ENCODE measurements at regions not wholly inside any gene's neighbourhood (a gene's known extent, or its start where the extent isn't known, plus 50 kb on each side); places are given as distances from the start of the nearest gene placed in this dataset.
"Not testable (repeated sequence)": the region's sequence is repeated elsewhere in the genome, so short reads cannot be mapped to it uniquely, and the experiment has no call there.

DNA sequence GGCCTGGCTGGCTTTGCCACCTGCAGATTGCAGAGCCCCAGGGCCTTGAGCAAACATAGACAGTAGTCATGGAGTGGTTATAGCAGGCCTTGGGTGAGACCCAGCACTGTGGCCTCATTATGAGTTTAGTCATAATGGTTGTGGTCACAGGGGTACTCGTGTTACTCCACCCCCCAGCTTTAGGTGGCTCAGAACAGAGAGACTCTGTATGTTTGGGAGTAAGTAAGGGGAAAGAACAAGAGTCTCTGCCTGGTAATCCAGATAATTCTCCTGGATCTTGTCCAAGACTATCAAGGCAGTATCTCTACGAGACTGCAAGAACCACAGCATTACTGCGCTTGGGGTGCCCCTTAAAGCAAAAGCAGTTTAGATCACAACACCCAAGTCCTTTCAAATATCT is 62.3 kb upstream of the SCRG1 start:
- TF ChIP-seq EP300 (IDR thresholded peaks at IDR 0.05) (no peak), POLR2AphosphoS5 (IDR thresholded peaks at IDR 0.05) (no peak), POLR2A (IDR thresholded peaks at IDR 0.05) (no peak)
- TF ChIP-seq, protein P1, sequence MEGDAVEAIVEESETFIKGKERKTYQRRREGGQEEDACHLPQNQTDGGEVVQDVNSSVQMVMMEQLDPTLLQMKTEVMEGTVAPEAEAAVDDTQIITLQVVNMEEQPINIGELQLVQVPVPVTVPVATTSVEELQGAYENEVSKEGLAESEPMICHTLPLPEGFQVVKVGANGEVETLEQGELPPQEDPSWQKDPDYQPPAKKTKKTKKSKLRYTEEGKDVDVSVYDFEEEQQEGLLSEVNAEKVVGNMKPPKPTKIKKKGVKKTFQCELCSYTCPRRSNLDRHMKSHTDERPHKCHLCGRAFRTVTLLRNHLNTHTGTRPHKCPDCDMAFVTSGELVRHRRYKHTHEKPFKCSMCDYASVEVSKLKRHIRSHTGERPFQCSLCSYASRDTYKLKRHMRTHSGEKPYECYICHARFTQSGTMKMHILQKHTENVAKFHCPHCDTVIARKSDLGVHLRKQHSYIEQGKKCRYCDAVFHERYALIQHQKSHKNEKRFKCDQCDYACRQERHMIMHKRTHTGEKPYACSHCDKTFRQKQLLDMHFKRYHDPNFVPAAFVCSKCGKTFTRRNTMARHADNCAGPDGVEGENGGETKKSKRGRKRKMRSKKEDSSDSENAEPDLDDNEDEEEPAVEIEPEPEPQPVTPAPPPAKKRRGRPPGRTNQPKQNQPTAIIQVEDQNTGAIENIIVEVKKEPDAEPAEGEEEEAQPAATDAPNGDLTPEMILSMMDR (IDR thresholded peaks at IDR 0.05) = no peak
- intact Hi-C loops (cut with DNase I) = no loop called here
- WGBS, 2 donors = 83% methylated on average over 3 of the region's 3 CpGs

DNA sequence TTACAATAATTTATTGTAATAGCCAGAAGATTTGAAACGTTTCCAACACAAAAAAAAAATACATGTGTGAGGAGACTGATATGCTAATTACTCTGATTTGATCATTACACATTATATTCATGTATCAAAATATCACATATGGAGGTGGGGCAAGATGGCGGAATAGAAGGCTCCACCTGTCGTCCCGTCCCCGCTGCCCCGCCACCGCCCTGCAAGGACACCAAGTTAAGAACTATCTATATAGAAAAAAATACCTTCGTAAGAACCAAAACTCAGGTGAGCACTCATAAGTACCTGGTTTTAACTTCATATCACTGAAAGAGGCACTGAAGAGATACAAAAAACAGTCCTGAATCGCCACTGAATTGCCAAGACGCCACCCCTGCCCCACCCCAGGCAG is 60.9 kb upstream of the SCRG1 start:
- WGBS, 2 donors = 90 to 93% methylated on average over 10 of the region's 10 CpGs
- DNase-seq = no peak
- H3K27me3 ChIP-seq = no peaks in the 10 kb centered on the region
- no peak for TF ChIP-seq POLR2AphosphoS5 (IDR thresholded peaks at IDR 0.05)
- peaks cover 0 to 9% (median 0%) of the 10 kb centered on the region in 4 donors for H3K4me1 ChIP-seq
- no peaks in the 10 kb centered on the region for H3K36me3 ChIP-seq
- no peaks in the 10 kb centered on the region for H3K9me3 ChIP-seq
- H3K27ac ChIP-seq = no peak overlapping the region
- intact Hi-C loops (cut with DNase I) = no loop called here
- H3K4me3 ChIP-seq = no peak overlapping the region

More for the DNA sequence above, 62.3 kb upstream of the SCRG1 start:
- no peaks in the 10 kb centered on the region for H3K36me3 ChIP-seq
- no peaks in the 10 kb centered on the region for H3K9me3 ChIP-seq
- H3K4me3 ChIP-seq = no peak overlapping the region
- no peaks in the 10 kb centered on the region for H3K27me3 ChIP-seq
- no peak overlapping the region for H3K27ac ChIP-seq
- no peak for DNase-seq
- peaks cover 0 to 15% (median 6%) of the 10 kb centered on the region in 4 donors for H3K4me1 ChIP-seq

DNA sequence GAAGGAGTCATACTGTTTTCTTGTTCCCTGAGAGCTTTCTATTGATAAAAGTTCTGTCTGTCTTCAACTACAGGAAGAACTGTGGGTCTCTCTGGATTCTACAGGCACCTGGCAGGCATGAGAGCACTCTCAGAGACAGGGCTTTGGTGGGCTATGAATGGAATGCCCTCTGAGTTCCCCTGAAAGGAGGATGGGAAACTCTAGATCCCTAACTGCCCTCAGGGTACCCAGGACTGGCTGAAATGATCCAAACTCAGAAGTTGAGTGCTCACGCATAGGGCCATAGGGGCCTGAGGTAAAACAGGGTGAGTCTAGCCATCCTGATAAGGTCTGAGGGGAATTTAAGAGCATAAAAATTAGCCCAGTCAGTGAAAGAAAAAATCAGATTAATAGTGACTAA is 59.0 kb upstream of the SCRG1 start:
- no peak overlapping the region for H3K4me3 ChIP-seq
- H3K27me3 ChIP-seq = no peaks in the 10 kb centered on the region
- H3K27ac ChIP-seq = no peak overlapping the region
- WGBS, 2 donors = 100% methylated on average over 1 of the region's 1 CpG
- no peak for DNase-seq
- TF ChIP-seq EP300 (IDR thresholded peaks at IDR 0.05) (no peak), POLR2AphosphoS5 (IDR thresholded peaks at IDR 0.05) (no peak), POLR2A (IDR thresholded peaks at IDR 0.05) (no peak)
- TF ChIP-seq, protein P1 (IDR thresholded peaks at IDR 0.05) = no peak
- intact Hi-C loops (cut with DNase I) = no loop called here
- no peaks in the 10 kb centered on the region for H3K9me3 ChIP-seq
- H3K36me3 ChIP-seq = no peaks in the 10 kb centered on the region
- H3K4me1 ChIP-seq = peaks cover 0 to 9% (median 0%) of the 10 kb centered on the region in 4 donors

DNA sequence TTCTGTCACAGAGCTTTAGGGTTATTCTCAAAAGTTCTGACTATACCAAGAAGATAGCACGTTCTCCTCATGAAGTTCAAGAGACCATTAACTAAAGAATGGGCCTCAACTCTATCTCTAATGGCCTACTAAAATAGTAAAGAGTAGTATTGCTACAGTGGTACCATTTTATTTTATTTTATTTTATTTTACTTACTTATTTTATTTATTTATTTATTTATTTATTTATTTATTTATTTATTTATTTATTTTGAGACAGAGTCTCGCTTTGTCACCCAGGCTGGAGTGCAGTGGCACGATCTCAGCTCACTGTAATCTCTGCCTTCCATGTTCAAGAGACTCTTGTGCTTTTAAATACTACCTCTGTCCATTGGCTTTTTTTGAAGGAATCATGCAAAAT is 52.5 kb upstream of the SCRG1 start:
- DNase-seq; intact Hi-C loops (cut with DNase I); H3K27me3 ChIP-seq; H3K27ac ChIP-seq; H3K9me3 ChIP-seq; H3K4me3 ChIP-seq; H3K36me3 ChIP-seq: not testable (repeated sequence)
- WGBS, 2 donors = 91 to 93% methylated on average over 3 of the region's 3 CpGs
- peaks cover 0 to 40% (median 28%) of the 10 kb centered on the region in 4 donors for H3K4me1 ChIP-seq

DNA sequence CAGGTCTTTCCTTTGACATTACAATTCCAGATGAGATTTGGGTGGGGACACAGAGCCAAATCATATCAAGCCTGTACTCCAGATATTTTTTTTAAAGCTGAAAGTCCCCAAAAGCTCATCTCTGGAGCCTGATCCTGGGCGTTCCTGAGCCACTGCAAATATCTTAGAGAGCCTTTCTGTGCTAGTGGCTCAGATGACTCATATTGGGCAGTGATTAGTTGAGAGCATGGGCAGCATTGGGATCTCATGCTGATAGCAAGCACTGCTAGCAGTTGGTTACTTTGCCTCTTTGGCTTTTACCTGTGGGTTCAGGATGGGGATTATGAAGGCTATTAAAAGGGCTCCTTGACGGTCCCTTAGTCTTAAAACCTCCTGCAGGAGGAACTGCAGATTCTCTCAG is 51.4 kb upstream of the SCRG1 start:
- 95% methylated on average over 2 of the region's 2 CpGs for WGBS, 2 donors
- intact Hi-C loops (cut with DNase I) = no loop called here
- no peaks in the 10 kb centered on the region for H3K27me3 ChIP-seq
- H3K36me3 ChIP-seq = no peaks in the 10 kb centered on the region
- peak overlapping the region in 2 of 4 donors; percentile 74 to 79 for H3K27ac ChIP-seq
- no peak for DNase-seq
- H3K4me1 ChIP-seq = peaks cover 0 to 40% (median 28%) of the 10 kb centered on the region in 4 donors
- TF ChIP-seq POLR2AphosphoS5 (IDR thresholded peaks at IDR 0.05) (no peak), POLR2A (IDR thresholded peaks at IDR 0.05) (no peak), EP300 (IDR thresholded peaks at IDR 0.05) (no peak)
- TF ChIP-seq, protein P1 (IDR thresholded peaks at IDR 0.05) = no peak
- no peaks in the 10 kb centered on the region for H3K9me3 ChIP-seq
- H3K4me3 ChIP-seq = no peak overlapping the region

DNA sequence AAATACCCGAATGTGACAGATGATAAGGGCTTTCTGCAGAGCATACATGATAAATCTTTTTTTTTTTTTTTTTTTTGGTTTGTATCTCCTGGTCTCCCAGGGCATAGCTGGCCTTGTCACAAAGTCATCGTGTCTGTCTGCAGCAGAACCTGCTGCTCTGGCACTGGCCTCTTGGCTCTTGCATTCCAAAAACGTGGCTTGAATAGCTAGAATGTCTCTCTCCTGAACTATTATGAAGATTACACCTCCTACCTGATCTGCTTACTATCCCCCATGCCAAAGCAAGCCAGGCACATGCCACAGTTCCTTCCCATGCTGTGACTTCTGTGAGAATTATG is 50.4 kb upstream of the SCRG1 start:
- no peaks in the 10 kb centered on the region for H3K27me3 ChIP-seq
- H3K4me3 ChIP-seq = peak overlapping the region in 2 of 4 donors; percentile 9 to 14
- peaks cover 0 to 40% (median 28%) of the 10 kb centered on the region in 4 donors for H3K4me1 ChIP-seq
- intact Hi-C loops (cut with DNase I) = no loop called here
- TF ChIP-seq EP300 (IDR thresholded peaks at IDR 0.05) = no peak
- TF ChIP-seq, protein P1 (IDR thresholded peaks at IDR 0.05) = no peak
- TF ChIP-seq POLR2A (IDR thresholded peaks at IDR 0.05) = no peak
- TF ChIP-seq POLR2AphosphoS5 (IDR thresholded peaks at IDR 0.05) = no peak
- H3K9me3 ChIP-seq = no peaks in the 10 kb centered on the region
- no peak for DNase-seq
- H3K27ac ChIP-seq = peak overlapping the region; percentile 38 to 79 (median 70)
- 70 to 72% methylated on average over 3 of the region's 3 CpGs for WGBS, 2 donors
- H3K36me3 ChIP-seq = no peaks in the 10 kb centered on the region
